ENCODE measurements at regions not wholly inside any gene's neighbourhood (a gene's known extent, or its start where the extent isn't known, plus 50 kb on each side); places are given as distances from the start of the nearest gene placed in this dataset.

DNA sequence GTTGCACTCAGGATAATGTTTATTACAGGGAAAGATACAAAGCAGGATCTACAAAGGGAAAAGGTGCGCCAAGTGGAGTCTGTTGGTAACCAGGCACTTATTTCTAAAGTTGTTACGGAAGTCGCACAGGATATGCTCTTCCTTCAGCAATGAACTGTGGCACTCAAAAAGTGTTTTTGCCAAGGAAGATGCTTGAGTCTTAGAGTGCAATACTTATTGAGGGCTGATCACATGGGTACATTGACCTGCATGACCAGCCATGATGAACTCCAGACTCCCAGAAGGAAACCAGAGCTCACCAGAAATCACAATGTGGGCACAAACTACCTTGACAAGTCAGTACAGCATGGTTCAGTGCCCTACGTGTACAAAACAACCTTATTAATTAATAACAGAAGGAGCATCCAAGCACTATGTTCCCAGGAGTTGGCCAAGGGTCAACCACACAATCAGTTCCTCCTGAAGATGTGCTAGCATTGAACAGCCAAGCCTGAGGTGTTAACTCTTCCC lies 270.7 kb upstream of the TFAP2D start:
- no peak for DNase-seq
- Histone ChIP-seq H3K27me3 (ENCODE audit: insufficient read depth) (no peaks in the 10 kb centered on the region), H3K36me3 (replicated peaks in 1 of 2; ENCODE audit: control insufficient read depth in 1 of 2, insufficient read depth in 2 of 2, low read length in 1 of 2) (no peaks in the 10 kb centered on the region), H3K79me2 (ENCODE audit: insufficient read depth) (no peaks in the 10 kb centered on the region), H3K4me1 (ENCODE audit: control insufficient read depth in 1 of 2, insufficient read depth in 2 of 2, low read depth in 1 of 2, low read length in 1 of 2) (no peaks in the 10 kb centered on the region), H3K9me3 (no peaks in the 10 kb centered on the region), H3K9me2 (no peaks in the 10 kb centered on the region), H2AFZ (ENCODE audit: low read depth) (no peak overlapping the region), H3K4me3 (ENCODE audit: low read depth in 2 of 2, low read length in 1 of 2) (no peak overlapping the region), H3K4me2 (no peak overlapping the region), H3K9ac (no peak overlapping the region), H4K20me1 (ENCODE audit: insufficient read depth) (no peaks in the 10 kb centered on the region), H3F3A (replicated peaks; ENCODE audit: insufficient read depth) (no peaks in the 10 kb centered on the region), H3K27ac (ENCODE audit: low read depth in 2 of 2, low read length in 1 of 2) (no peak overlapping the region)
- WGBS (ENCODE audit: low lambda C conversion rate), result 64% methylated on average over 4 of the region's 4 CpGs
- ChIA-PET CTCF (interaction anchor here (0.6 kb wide), 1 partner anchor 160 kb away, joined by 3 read pairs; no protein-coding TSS in a partner anchor), POLR2A (no interaction called here)
- TF ChIP-seq RXRA (IDR thresholded peaks at IDR 0.05; ENCODE audit: borderline replicate concordance, low read depth) (no peak), RAD21 (IDR thresholded peaks at IDR 0.05; ENCODE audit: low read length) (no peak), MEF2A (IDR thresholded peaks at IDR 0.05; ENCODE audit: borderline replicate concordance, low read depth) (no peak), SMC3 (IDR thresholded peaks at IDR 0.05; ENCODE audit: low read depth, low read length) (no peak), NRF1 (IDR thresholded peaks at IDR 0.05; ENCODE audit: low read depth, low read length) (no peak), EP300 (IDR thresholded peaks at IDR 0.05; ENCODE audit: borderline replicate concordance in 1 of 2, low read depth in 1 of 2, low read length in 1 of 2) (no peak), FOXM1 (IDR thresholded peaks at IDR 0.05; ENCODE audit: low read depth) (no peak), TCF12 (IDR thresholded peaks at IDR 0.05) (no peak), SIN3A (IDR thresholded peaks at IDR 0.05; ENCODE audit: borderline replicate concordance, low read depth, low read length) (no peak), ELF1 (IDR thresholded peaks at IDR 0.05) (no peak)
- TF ChIP-seq, protein P1, sequence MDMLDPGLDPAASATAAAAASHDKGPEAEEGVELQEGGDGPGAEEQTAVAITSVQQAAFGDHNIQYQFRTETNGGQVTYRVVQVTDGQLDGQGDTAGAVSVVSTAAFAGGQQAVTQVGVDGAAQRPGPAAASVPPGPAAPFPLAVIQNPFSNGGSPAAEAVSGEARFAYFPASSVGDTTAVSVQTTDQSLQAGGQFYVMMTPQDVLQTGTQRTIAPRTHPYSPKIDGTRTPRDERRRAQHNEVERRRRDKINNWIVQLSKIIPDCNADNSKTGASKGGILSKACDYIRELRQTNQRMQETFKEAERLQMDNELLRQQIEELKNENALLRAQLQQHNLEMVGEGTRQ (IDR thresholded peaks at IDR 0.05; ENCODE audit: borderline replicate concordance, low read depth, low read length), result no peak
- TF ChIP-seq, protein P2, sequence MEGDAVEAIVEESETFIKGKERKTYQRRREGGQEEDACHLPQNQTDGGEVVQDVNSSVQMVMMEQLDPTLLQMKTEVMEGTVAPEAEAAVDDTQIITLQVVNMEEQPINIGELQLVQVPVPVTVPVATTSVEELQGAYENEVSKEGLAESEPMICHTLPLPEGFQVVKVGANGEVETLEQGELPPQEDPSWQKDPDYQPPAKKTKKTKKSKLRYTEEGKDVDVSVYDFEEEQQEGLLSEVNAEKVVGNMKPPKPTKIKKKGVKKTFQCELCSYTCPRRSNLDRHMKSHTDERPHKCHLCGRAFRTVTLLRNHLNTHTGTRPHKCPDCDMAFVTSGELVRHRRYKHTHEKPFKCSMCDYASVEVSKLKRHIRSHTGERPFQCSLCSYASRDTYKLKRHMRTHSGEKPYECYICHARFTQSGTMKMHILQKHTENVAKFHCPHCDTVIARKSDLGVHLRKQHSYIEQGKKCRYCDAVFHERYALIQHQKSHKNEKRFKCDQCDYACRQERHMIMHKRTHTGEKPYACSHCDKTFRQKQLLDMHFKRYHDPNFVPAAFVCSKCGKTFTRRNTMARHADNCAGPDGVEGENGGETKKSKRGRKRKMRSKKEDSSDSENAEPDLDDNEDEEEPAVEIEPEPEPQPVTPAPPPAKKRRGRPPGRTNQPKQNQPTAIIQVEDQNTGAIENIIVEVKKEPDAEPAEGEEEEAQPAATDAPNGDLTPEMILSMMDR (IDR thresholded peaks at IDR 0.05), result no peak
- TF ChIP-seq, protein P3, sequence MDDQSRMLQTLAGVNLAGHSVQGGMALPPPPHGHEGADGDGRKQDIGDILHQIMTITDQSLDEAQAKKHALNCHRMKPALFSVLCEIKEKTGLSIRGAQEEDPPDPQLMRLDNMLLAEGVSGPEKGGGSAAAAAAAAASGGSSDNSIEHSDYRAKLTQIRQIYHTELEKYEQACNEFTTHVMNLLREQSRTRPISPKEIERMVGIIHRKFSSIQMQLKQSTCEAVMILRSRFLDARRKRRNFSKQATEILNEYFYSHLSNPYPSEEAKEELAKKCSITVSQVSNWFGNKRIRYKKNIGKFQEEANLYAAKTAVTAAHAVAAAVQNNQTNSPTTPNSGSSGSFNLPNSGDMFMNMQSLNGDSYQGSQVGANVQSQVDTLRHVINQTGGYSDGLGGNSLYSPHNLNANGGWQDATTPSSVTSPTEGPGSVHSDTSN (IDR thresholded peaks at IDR 0.05), result no peak

DNA sequence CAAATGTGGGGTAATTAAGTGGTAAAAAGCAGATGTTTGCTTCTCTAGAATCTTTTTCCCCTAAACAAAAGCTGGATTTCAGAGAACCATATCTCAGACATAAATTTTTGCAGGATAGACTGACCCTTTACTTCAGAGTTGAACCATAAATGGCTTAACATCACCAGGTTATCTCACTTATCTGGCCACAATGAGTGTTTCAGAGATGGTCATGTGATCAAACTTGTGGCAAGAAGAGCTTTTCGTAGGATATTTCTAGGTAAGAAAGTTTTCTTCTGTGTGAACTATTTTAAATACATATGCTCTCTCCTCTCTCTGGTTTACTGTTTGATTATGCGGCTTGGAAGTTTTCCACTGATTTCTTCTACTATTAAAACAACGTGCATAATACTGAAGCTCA lies 270.2 kb upstream of the TFAP2D start:
- Histone ChIP-seq H3K4me3 (ENCODE audit: low read depth in 2 of 2, low read length in 1 of 2) (no peak overlapping the region), H2AFZ (ENCODE audit: low read depth) (no peak overlapping the region), H3K4me1 (ENCODE audit: control insufficient read depth in 1 of 2, insufficient read depth in 2 of 2, low read depth in 1 of 2, low read length in 1 of 2) (no peaks in the 10 kb centered on the region), H3K27me3 (ENCODE audit: insufficient read depth) (no peaks in the 10 kb centered on the region), H3K9ac (no peak overlapping the region), H3K79me2 (ENCODE audit: insufficient read depth) (no peaks in the 10 kb centered on the region), H3K4me2 (no peak overlapping the region), H3K27ac (ENCODE audit: low read depth in 2 of 2, low read length in 1 of 2) (no peak overlapping the region), H3K9me2 (no peaks in the 10 kb centered on the region), H4K20me1 (ENCODE audit: insufficient read depth) (no peaks in the 10 kb centered on the region), H3K36me3 (replicated peaks in 1 of 2; ENCODE audit: control insufficient read depth in 1 of 2, insufficient read depth in 2 of 2, low read length in 1 of 2) (no peaks in the 10 kb centered on the region), H3K9me3 (no peaks in the 10 kb centered on the region), H3F3A (replicated peaks; ENCODE audit: insufficient read depth) (no peaks in the 10 kb centered on the region)
- POLR2A ChIA-PET, result no interaction called here
- 44% methylated on average over 3 of the region's 3 CpGs for WGBS (ENCODE audit: low lambda C conversion rate)
- no peak for DNase-seq
- CTCF ChIA-PET, result no interaction called here
- TF ChIP-seq TEAD4 (IDR thresholded peaks at IDR 0.05; ENCODE audit: borderline replicate concordance, insufficient read depth), result no peak
- TF ChIP-seq YY1 (IDR thresholded peaks at IDR 0.05; ENCODE audit: low read depth), result no peak
- TF ChIP-seq, protein P1 (IDR thresholded peaks at IDR 0.05; ENCODE audit: borderline replicate concordance, low read depth, low read length), result no peak
- TF ChIP-seq FOXJ3 (CRISPR knock-in tag; IDR thresholded peaks at IDR 0.05), result no peak
- no peak for TF ChIP-seq RFX5 (IDR thresholded peaks at IDR 0.05; ENCODE audit: low read length)
- TF ChIP-seq MEF2A (IDR thresholded peaks at IDR 0.05; ENCODE audit: borderline replicate concordance, low read depth), result no peak
- TF ChIP-seq TCF12 (IDR thresholded peaks at IDR 0.05), result no peak
- no peak for TF ChIP-seq GABPA (IDR thresholded peaks at IDR 0.05; ENCODE audit: low read depth)
- no peak for TF ChIP-seq TAF1 (IDR thresholded peaks at IDR 0.05; ENCODE audit: borderline replicate concordance, low read depth, low read length)
- TF ChIP-seq, protein P4, sequence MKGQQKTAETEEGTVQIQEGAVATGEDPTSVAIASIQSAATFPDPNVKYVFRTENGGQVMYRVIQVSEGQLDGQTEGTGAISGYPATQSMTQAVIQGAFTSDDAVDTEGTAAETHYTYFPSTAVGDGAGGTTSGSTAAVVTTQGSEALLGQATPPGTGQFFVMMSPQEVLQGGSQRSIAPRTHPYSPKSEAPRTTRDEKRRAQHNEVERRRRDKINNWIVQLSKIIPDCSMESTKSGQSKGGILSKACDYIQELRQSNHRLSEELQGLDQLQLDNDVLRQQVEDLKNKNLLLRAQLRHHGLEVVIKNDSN (IDR thresholded peaks at IDR 0.05; ENCODE audit: borderline replicate concordance, low read depth), result no peak
- TF ChIP-seq, protein P2 (IDR thresholded peaks at IDR 0.05), result no peak
- no peak for TF ChIP-seq NFIC (IDR thresholded peaks at IDR 0.05; ENCODE audit: borderline replicate concordance)
- TF ChIP-seq RCOR1 (IDR thresholded peaks at IDR 0.05; ENCODE audit: low read length), result no peak
